ENCODE measurements at regions not wholly inside any gene's neighbourhood (a gene's known extent, or its start where the extent isn't known, plus 50 kb on each side); places are given as distances from the start of the nearest gene placed in this dataset.
A peak's percentile ranks its signal among the peaks of the same experiment; 100 is the strongest.

DNA sequence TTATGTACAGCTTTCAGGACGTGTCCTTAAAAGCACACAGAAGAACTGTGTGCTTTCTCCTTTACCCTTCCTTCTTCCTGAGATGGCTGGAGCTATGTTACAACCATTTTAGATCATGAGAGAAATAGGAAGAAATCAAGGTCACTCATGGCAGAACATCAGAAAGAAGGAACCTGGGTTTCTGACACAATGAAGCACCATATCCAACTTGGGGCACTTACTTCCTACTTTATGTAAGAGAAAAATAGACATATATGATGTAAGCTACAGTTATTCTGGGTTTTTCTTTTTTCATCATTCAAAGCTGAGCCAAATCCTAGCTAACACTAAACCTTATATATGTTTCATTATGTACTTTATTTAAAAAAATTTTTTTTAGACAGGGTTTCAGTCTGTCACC lies 79.5 kb downstream of the FAM161A start:
- Mint-ChIP-seq H3K27ac (no peak overlapping the region), H3K36me3 (no peaks in the 10 kb centered on the region), H3K9me3 (no peaks in the 10 kb centered on the region), H3K4me1 (peaks cover 12% of the 10 kb centered on the region), H3K4me3 (no peak overlapping the region), H3K27me3 (no peaks in the 10 kb centered on the region)
- ATAC-seq: no peak

DNA sequence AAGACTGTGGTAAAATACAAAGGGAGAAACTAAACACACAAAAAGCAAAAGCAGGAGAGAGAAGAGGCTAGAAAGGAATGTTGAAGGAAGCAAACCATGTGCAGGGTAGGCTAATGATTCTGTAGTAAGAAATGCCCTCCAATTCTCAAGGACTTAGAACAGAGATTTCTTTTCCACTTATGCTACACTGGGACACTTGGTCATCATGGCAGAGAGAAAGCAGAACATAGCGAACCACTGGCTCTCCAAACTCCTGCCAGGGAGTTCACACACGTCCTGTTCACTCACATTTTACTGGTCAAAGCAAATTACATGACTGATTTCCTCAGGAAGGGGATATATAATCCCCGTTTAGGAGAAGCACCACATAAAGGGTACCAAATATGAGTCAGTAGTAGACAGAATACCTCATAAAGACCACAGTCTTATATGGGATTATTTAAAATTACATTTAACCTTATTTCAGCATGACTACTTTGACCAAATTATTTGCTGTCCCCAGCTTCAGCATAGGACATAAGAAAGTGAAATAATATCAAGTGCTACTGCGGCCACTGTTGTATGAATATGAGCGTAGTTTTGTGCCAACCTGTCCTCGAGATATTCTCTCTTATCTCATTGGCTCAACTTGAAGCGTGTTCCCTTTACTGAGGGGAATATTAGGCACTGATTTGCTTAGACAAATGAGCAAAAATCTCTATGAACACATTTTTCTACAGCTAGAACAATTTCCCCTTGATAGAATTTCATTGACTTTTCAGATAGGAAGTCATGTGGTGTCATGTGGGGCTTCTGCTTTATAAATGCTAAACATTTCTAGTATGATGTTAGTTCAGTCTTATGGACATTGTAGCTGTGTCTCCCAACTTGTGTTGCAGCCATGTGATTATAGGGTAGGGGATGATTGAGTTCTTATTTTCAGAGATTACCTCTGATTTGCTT lies 81.7 kb downstream of the FAM161A start:
- Mint-ChIP-seq H3K27me3 (no peaks in the 10 kb centered on the region), H3K36me3 (no peaks in the 10 kb centered on the region), H3K27ac (no peak overlapping the region), H3K4me3 (no peak overlapping the region), H3K4me1 (peaks cover 12% of the 10 kb centered on the region), H3K9me3 (no peaks in the 10 kb centered on the region)
- no peak for ATAC-seq

DNA sequence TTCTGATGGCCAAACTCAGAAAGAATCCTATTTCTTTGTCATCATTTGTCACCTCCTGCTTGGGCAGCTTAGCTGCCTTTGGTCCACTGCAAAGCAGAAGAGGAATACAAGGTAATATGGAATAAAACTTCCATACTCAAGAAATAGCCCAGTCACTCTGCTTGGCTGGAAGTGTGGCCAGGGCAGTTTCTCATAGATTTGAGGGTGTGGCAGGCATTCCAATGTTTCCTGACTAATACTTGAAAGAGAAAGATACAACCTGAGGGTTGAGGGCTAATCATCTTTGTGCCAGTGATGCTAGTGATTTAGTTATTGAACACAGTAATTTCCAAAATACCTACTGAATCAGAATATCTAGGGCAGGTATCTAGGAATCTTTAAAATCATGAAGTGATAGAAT lies 83.1 kb downstream of the FAM161A start:
- ATAC-seq: no peak
- no peak overlapping the region for H3K4me3 Mint-ChIP-seq
- H3K27me3 Mint-ChIP-seq: no peaks in the 10 kb centered on the region
- peaks cover 2% of the 10 kb centered on the region for H3K4me1 Mint-ChIP-seq
- no peaks in the 10 kb centered on the region for H3K36me3 Mint-ChIP-seq
- H3K27ac Mint-ChIP-seq: no peak overlapping the region
- peaks cover 3% of the 10 kb centered on the region for H3K9me3 Mint-ChIP-seq

DNA sequence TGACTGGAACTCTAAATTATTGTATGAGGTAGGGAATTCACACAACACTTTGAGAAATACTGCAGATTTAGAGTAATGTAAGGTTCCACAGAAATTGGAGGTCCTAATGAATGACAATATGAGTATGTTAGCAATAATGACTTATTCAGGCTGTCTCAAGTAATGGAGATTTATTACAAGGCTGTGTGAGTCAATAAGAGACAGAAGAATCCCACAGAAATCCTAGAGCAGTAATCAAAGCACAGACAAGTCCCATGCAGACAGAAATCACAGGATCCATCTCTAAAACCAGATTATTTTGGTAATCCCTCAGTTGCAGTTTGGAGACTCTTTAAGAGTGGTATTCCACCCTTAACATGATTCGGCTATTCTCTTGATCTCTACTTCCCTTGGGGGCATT lies 83.6 kb downstream of the FAM161A start:
- H3K27ac Mint-ChIP-seq: no peak overlapping the region
- H3K27me3 Mint-ChIP-seq: no peaks in the 10 kb centered on the region

DNA sequence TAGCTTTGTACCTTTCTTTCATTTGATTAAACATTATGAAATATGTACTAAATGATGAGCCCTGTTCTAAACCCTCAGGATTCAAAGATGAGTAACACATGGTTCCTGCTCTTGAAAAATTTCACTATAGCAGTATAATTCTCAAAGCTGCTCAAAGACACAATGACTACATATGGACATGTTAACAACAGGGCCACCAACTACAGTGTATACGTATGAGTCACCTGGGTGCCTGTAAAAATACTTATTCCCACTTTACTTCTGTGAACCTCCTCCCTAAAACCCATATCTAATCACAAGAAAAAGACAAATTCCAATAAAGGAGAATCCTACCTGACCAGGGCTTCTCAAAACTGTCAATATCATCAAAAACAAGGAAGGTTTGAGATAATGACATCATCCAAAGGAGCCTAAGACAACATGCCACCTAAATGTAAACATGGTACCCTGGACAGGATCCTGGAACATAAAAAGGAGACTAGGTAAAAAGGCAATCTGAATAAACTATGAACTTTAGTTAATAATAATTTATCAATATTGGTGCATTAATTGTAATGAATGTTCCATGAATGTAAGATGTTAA lies 84.7 kb downstream of the FAM161A start:
- H3K27me3 Mint-ChIP-seq: no peaks in the 10 kb centered on the region
- no peaks in the 10 kb centered on the region for H3K4me1 Mint-ChIP-seq
- no peak overlapping the region for H3K4me3 Mint-ChIP-seq
- ATAC-seq: no peak
- H3K27ac Mint-ChIP-seq: no peak overlapping the region
- no peaks in the 10 kb centered on the region for H3K36me3 Mint-ChIP-seq
- peaks cover 3% of the 10 kb centered on the region for H3K9me3 Mint-ChIP-seq

More for the DNA sequence above, 83.6 kb downstream of the FAM161A start:
- no peak overlapping the region for H3K4me3 Mint-ChIP-seq
- no peak for ATAC-seq
- H3K9me3 Mint-ChIP-seq: peaks cover 3% of the 10 kb centered on the region
- no peaks in the 10 kb centered on the region for H3K4me1 Mint-ChIP-seq
- no peaks in the 10 kb centered on the region for H3K36me3 Mint-ChIP-seq

DNA sequence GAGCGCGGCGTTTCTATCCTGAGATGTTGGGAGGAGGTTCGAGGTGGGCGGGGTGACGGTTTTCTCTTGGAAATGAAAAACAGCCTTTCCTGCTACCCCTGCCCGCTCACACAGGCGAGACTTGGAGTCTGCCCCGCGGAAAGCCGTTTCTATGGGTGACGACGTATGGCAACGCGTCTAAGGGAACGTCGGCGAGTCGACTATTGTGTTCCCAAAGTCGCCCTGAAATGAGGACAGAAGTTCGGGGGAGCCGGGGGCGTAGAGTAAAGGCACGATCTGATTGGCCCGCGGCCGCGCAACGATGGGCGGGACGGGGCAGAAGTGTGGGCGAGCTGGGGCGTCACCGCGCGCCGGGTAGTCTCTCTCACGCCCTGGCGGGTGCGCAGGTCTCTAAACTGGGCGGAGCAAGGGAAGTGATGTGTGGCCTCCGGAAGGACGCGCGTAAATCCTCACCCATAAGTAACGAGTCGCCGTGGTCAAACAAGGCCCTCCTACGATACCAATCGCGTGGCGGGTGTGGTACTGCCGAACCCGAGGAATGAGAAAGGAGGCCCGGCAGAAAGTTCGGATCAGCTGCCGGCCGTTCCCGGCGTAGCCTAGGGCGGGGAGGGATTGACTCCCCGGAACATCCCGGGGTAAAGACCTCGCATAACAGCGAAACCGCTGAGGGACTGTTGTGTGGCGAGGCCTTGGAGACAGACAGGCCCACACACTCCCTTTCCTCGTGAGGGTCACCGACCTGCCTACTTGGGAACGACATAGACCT lies 89.6 kb downstream of the FAM161A start:
- Mint-ChIP-seq H3K9me3 (peaks cover 3% of the 10 kb centered on the region), H3K27ac (peak overlapping the region; percentile 85), H3K4me3 (peak overlapping the region; percentile 85), H3K4me1 (peaks cover 14% of the 10 kb centered on the region), H3K36me3 (no peaks in the 10 kb centered on the region), H3K27me3 (no peaks in the 10 kb centered on the region)
- peak; percentile 100 for ATAC-seq

DNA sequence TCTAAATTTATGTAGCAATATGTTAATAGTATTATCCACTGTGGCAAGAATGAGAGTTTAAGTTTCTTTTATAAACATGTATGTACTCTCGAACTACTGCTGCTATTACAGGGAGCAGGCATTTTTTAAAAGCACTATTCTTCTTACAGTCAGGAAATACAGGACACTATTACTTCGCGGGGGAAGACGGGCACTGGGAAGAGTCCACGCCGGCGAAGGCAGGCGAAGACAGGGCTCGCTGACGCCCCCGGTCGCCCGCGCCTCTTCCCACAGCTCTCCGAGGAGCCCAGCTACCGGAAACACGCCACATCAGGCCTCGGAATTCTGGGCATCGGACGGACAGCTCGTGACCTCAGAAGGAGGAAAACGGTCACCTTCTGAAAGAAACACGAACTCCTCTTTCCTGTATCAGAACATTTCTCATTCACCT lies 90.2 kb downstream of the FAM161A start:
- Mint-ChIP-seq H3K36me3 (no peaks in the 10 kb centered on the region), H3K4me1 (peaks cover 14% of the 10 kb centered on the region), H3K27me3 (no peaks in the 10 kb centered on the region), H3K9me3 (peaks cover 3% of the 10 kb centered on the region), H3K27ac (peak overlapping the region; percentile 85), H3K4me3 (peak overlapping the region; percentile 85)
- ATAC-seq: peak; percentile 18

DNA sequence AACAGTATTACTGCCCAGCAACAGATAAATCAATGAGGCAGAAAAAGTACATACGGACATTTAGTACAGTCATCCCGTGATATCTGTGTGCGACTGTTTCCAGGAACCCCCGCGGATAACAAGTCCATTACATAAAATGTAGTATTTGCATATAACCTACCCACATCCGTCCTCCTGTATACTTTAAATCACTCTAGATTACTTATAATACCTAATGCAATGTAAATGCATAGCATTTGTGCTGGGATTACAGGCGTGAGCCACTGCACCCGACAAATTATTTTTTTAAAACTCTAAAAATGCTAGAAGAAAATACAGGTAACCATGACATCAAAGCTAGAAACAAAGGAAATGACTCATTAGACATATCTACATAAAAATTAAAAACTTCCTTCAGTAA lies 91.6 kb downstream of the FAM161A start:
- peaks cover 3% of the 10 kb centered on the region for H3K9me3 Mint-ChIP-seq
- H3K27me3 Mint-ChIP-seq: no peaks in the 10 kb centered on the region
- no peak for ATAC-seq
- peak overlapping the region; percentile 85 for H3K27ac Mint-ChIP-seq
- peaks cover 14% of the 10 kb centered on the region for H3K4me1 Mint-ChIP-seq
- peak overlapping the region; percentile 23 for H3K4me3 Mint-ChIP-seq
- no peaks in the 10 kb centered on the region for H3K36me3 Mint-ChIP-seq

DNA sequence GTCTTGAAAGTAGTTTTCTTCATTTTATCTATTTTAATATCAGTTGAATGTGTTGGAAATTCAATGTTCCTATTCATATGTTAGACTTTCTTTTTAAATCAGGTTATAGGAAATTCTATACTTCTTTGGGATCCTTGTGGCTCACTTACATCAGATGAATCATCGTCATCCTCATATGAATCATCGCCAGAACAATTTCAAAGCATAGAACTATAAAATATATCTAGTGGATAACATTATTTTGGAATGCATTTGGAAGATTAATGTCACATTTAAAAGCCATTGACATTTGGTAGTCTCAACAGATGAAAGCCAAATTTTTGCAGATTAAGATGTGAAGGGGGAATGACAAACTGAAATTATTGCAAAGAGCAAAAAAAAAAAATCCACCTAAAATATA lies 94.1 kb downstream of the FAM161A start:
- Mint-ChIP-seq H3K27me3 (no peaks in the 10 kb centered on the region), H3K36me3 (peaks cover 8% of the 10 kb centered on the region), H3K4me1 (peaks cover 14% of the 10 kb centered on the region), H3K4me3 (no peak overlapping the region), H3K9me3 (peaks cover 6% of the 10 kb centered on the region), H3K27ac (no peak overlapping the region)
- no peak for ATAC-seq

DNA sequence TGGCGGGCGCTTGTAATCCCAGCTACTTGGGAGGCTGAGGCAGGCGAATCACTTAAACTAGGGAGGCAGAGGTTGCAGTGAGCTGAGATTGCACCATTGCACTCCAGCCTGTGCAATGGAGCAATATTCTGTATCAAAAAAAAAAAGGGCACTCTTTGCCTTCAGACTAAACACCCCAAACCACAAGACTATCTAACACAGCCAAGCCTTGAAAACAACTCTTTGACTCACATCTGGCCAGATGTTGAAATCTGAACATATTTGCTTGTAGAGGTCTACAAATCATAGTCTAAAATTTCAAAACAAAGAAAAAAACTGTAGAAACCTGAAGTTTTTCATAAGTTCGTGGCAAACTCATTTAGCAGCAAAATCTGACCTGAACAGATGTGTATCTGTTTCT lies 94.9 kb downstream of the FAM161A start:
- Mint-ChIP-seq H3K36me3 (peaks cover 8% of the 10 kb centered on the region), H3K4me3 (no peak overlapping the region), H3K9me3 (peaks cover 6% of the 10 kb centered on the region), H3K27ac (no peak overlapping the region), H3K4me1 (peaks cover 14% of the 10 kb centered on the region), H3K27me3 (no peaks in the 10 kb centered on the region)
- ATAC-seq: no peak

DNA sequence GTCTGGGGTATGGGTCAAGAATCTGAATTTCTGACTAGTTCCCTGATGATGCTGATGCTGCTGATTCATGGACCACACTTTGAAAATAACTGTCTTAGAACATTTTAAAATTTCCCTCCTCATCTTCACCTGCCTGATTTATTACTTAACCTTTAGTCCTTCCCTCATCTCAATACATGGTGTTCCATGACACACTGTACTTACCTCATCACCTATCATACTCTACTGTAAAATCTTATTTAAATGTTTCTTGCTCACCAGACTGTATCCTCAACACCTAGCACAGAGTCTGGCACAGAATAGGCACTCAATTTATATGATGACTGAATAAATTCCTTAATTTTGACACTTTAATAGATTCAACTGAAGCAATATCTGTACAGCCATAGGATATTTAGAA lies 95.7 kb downstream of the FAM161A start:
- Mint-ChIP-seq H3K27ac (no peak overlapping the region), H3K4me3 (no peak overlapping the region), H3K9me3 (peaks cover 9% of the 10 kb centered on the region), H3K4me1 (peaks cover 14% of the 10 kb centered on the region), H3K27me3 (no peaks in the 10 kb centered on the region), H3K36me3 (peaks cover 8% of the 10 kb centered on the region)
- no peak for ATAC-seq

DNA sequence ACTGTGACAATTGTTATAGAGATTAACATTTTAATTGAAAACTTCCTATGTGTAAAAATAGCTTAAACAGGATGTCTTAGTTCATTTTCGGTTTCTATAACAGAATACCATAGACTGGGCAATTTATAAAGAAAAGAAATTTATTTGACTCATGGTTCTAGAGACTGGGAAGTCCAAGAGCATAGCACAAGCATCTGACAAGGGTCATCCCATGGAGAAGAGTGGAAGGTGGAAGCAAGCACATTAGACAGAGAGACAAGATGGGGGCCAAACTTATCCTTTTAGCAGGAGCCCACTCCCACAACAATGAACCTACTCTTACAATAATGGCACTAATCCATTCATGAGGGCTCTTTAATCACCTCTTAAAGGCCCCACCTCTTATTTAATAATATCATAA lies 100.3 kb downstream of the FAM161A start:
- Mint-ChIP-seq H3K9me3 (peaks cover 12% of the 10 kb centered on the region), H3K4me1 (no peaks in the 10 kb centered on the region), H3K36me3 (peaks cover 8% of the 10 kb centered on the region), H3K27ac (no peak overlapping the region), H3K4me3 (no peak overlapping the region), H3K27me3 (no peaks in the 10 kb centered on the region)
- ATAC-seq: no peak

DNA sequence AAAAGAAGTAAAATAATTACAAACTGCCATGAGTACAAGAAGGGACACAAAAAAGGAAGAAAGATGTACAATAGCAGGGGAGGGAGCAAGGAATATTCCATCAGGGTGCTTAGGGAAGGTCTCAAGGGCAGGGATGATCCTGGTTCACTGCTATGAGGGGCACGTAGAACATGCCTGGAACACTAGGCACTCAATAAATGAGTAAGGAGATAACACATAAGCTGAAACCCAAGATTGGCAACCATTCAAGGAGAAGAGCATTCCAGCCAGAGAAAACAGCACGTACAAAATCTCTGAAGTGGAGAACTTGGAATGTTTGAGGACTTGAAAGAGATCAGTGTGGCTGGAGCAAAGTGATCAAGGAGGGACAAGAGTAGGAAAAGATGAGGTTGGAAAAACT lies 103.2 kb downstream of the FAM161A start:
- Mint-ChIP-seq H3K27me3 (peaks cover 8% of the 10 kb centered on the region), H3K27ac (no peak overlapping the region), H3K4me3 (no peak overlapping the region), H3K4me1 (no peaks in the 10 kb centered on the region), H3K36me3 (no peaks in the 10 kb centered on the region), H3K9me3 (peaks cover 11% of the 10 kb centered on the region)
- no peak for ATAC-seq

DNA sequence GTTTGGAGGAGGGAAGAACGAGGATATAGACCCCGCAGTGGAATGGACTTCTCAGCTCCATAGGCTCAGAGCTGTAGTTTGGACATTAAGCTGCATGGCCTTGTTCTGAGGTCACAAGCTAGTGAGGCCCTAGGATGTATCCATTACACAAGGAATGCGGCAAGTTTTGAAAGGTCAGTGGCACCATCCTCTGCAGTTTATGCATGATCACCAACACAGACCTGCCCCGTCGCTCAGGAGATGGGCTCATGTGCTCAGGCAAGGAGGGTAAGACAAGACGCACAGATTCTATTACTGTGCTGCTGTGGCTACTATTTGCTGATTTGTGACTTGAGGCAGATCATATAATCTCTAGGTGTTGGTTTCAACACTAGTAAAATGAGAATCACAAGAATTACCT lies 110.9 kb downstream of the FAM161A start:
- no peaks in the 10 kb centered on the region for H3K9me3 Mint-ChIP-seq
- no peaks in the 10 kb centered on the region for H3K36me3 Mint-ChIP-seq
- H3K27me3 Mint-ChIP-seq: peaks cover 8% of the 10 kb centered on the region
- no peaks in the 10 kb centered on the region for H3K4me1 Mint-ChIP-seq
- no peak for ATAC-seq
- no peak overlapping the region for H3K27ac Mint-ChIP-seq
- no peak overlapping the region for H3K4me3 Mint-ChIP-seq

DNA sequence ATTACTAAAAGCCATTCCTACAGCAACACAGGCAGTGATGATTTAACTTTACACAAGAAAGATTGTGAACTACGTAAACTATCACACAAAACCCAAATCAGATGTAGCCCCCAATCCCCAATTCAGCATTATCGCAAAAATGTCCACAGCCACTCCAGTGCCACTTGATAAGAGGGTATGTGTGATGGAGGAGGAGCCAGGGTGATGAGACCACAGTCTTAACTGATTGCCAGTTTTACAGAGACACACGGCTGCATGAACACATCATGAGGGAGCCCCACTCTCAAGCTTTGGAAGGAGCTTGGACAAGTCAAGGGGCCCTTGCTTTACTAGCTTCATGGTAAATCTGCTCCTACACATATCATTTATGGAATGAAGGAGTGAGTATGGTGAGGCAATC lies 116.0 kb downstream of the FAM161A start:
- no peaks in the 10 kb centered on the region for H3K9me3 Mint-ChIP-seq
- no peak overlapping the region for H3K27ac Mint-ChIP-seq
- H3K4me3 Mint-ChIP-seq: no peak overlapping the region
- no peak for ATAC-seq
- H3K4me1 Mint-ChIP-seq: no peaks in the 10 kb centered on the region
- H3K27me3 Mint-ChIP-seq: no peaks in the 10 kb centered on the region
- no peaks in the 10 kb centered on the region for H3K36me3 Mint-ChIP-seq

Measured in stimulated activated memory B cell treated with anti-CD40 and anti-IgM and Interleukin-4, amounts not matched to agents 10 μg/mL and 1 μg/mL and 100 μg/mL, for 72 hours (primary cell).